GM19043 (cell line): ENCODE measurements at regions not wholly inside any gene's neighbourhood (a gene's known extent, or its start where the extent isn't known, plus 50 kb on each side); places are given as distances from the start of the nearest gene placed in this dataset.
"Not testable (repeated sequence)": the region's sequence is repeated elsewhere in the genome, so short reads cannot be mapped to it uniquely, and the experiment has no call there.

Experiments used
- ATAC-seq: cut with Tn5 transposase; IDR thresholded peaks from one replicate; pipeline ENCODE4 v1.9.1; 2021; ENCODE audit warnings: low read depth; ENCODE audit not compliant: unreplicated experiment

DNA sequence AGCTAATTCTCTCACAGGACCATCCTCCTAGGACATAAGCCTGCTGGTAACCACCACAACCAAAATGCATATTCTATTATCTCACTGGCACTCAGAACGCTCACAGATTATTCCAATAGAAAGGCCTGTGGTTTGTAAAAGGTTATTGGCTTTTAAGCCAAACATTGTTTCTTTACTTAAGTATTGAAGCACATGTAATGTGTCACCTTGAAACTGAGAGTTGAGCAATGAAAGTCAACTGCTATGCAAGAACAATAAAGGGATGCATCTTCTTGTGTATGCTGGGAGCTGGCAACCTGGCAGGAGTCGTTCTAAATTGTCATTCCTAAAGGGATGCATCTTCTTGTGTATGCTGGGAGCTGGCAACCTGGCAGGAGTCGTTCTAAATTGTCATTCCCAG is 298.6 kb upstream of the DNAJC19 start:
- ATAC-seq: no peak

DNA sequence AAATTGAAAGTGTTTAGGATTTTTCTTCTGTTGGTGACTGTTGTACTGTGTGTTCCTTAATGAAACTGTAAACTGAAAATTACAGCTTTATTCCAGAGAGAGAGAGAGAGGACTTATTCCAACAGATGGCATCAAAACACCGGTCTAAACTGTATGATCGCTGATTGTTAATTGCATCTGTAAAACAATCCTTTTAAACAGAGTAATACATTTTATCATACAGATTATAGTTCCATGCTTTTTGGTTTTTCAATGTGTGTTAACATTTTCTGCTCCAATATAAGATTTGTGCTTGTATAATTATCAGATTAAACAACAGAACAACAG is 289.7 kb upstream of the DNAJC19 start:
- no peak for ATAC-seq

DNA sequence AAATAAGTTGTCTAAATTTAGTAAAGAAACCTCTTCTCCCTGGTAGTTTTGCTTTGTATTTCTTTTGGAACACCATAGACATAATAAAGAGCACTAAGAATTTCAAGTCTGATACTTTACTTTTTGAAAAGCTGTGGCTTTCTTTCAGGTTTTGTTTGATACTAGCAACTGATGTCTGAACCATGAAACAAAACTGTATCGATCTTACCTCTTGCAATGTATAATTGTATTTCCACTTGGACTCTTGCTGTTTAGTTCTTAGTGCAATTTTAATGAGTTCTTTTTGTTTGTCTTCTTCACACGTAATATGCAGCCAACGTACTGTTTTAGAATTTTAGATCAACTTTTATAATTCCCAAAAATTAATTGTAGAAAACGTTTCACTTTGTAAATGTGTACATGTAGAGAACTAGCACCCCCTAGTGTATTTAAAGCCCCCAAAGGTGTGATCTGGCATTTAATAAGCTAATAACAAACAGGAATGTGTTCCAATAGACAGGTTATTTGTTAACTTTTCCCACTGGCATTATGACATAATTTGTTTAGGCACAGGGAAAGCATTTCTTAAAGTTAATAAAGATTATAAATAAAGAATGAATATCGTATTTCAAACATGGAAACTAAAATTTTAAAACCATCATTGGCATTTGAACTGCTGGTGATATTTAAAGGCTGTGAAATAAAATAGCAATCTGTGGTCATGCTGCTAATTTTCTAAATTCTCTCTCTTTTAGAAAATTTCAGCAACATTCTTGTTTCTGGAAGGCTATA is 289.1 kb upstream of the DNAJC19 start:
- ATAC-seq: no peak

DNA sequence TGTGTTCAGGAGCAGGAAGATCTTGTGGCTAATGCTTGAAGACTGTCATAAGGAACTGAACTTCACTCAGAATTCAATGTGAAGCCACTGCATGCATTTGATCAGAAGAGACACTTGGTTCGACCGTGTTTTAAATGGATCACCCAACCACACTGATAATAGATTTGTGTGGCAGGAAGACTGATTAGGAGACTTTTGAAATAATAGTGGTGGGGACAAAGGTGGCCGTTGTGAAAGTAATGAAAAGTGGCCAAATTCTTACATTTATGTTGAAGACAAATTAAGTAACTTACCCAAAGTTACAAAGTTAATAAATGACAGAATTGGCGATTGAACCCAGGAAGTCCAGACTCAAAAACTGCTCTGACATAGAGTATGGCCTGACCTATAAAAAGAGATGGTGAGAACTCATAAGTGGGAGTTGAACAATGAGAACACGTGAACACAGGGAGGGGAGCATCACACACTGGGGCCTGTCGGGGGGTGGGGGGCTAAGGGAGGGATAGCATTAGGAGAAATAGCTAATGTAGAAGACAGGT is 286.9 kb upstream of the DNAJC19 start:
- no peak for ATAC-seq

DNA sequence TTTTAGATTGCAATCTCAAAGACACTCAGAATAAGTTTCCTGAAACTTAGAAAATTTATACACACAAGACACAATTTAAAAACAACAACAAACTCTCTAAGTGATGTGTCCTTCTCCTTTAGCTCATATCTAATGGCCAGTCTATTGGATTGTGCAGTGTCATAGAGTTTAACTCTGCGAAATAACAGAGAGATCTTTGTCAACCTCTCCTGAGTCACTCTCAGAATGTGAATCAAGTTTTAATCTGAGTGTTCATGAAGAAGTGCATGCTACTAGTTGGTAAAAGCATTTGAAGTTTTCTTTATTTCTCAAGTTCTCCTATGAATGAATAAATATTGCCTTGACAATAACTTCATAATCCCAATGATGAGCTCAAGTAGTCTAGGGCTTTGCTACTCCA is 284.5 kb upstream of the DNAJC19 start:
- no peak for ATAC-seq

DNA sequence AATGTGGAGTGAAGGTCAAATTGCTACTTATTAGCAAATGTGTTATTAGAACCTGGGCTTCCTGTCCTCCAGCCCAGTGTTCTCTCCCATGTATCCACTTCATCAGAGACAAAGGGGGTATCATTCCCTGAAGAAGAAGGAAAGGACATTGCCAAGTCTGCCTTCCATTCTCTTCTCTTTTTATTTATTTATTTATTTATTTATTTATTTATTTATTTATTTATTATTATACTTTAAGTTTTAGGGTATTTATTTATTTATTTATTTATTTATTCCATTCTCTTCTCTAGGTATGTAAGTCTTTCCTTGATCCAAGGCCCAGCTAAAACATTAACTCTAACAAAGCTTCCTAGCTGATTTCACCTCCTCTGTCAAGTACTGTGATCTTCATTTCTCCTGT is 277.8 kb upstream of the DNAJC19 start:
- no peak for ATAC-seq

DNA sequence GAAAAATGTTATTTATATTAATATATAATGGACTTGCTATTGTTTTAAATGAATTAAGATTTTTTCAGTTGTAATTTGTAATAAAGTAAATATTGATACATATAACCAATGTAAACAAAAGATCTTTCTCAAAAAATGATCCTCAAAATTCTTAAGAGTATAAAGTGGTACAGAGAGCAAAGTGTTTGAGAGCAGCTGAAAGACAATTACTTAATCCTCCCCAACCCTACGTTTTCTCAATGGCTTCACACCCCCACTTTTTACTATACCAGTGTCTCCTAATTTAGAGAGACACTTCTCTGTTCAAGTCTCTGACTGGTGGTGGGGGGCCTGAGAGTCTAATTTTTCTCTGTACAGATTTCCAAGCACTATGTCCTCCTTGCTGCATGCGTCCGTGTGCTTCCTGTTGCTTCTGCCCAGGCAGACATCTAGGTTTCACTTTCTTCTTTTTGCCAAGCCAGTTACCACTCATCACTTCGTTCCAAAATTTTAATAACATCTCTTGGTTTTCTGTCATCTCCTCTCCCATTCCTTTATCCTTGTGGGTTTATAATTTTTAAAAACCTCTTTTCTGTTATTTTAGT is 276.3 kb upstream of the DNAJC19 start:
- peak; percentile 74 for ATAC-seq

DNA sequence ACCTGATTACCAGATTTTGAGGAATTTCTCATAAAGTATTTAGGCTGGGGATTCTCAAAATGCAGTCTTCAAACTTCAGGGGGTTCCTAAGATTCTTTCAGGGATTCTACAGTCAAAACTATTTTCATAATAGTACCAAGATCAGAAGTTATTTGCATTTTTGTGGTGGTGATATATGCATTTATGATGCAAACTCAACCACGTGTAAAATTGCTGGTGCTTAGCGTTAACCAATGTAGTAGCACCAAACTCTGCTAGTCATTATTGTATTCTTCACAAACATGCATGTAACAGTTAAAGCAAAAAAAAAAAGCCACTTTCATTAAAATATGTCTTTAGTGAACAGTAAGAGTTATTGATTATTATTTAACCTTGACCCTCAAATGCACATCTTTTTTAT is 274.9 kb upstream of the DNAJC19 start:
- ATAC-seq: no peak

DNA sequence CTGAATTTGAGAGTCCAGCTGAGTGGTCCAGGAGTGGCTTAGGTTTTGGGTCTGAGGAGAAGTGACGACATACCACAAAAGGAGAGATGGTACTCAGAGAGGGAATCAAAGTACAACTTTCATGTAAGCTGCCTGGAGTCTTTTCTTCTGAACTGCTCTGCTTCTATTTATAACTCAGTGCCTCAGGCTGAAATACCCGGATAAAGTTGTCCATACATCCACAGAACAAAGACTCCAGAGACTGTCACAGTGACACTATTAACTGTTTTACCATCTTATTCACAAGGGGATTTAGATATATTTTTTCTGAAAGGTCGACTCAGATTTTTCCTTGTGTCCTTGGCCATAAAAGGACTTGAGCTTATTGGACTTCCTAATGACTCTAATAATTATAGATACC is 264.3 kb upstream of the DNAJC19 start:
- ATAC-seq: no peak

DNA sequence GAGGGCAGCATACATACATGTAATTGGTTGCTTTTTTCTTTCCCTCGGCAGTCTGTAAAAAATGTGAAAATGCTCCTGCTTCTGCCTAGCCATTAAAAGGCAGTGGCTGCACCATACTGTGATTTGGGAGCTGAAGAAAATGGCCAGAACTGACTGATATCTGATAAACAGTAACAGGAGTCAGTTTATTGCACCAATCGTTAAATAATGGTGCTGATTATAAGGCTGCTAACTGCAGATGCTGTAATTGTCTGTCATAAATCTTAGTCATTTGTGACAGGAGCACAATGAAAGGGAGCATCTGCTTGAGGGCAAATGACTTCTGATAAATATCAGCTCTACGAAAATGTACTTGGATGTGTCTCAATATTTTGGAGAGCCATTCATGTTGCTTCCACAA is 263.1 kb upstream of the DNAJC19 start:
- no peak for ATAC-seq

DNA sequence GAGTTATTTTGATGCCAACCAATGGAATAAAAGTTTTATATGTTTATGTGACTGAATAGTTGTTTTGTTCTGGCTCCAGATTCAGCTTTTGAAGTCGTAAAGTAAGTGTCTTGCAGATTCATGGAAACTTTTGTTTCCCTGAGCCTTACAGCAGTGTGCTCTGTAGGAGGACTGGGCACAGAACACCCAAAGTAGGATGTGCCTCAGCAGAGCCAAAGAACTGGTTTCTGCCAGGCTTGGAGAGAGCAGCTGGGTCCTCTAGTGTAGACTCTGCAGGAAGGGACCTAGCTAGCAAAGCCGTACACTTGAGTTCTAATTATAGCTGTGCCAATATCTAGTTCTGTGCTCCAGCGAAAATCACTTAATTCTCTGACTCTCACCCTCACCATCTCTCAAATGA is 261.2 kb upstream of the DNAJC19 start:
- no peak for ATAC-seq

DNA sequence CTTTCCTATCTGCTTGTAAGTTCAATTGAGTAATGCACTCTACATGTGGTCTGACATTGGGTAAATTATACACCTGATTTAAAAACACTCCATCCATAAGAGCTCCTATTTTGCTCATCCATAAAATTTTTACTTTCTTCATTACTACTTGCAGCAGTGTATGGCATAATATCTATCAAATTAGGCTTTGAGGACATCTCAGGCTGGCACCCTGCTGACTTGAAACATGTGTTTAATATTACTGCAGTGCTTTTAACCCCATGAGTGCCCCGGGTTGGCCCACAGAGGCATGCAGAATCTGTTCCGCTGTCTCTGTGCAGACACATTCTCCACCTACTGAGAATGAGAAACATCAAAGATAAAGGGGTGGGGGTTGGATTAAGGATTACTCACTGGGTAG is 249.9 kb upstream of the DNAJC19 start:
- ATAC-seq: no peak

DNA sequence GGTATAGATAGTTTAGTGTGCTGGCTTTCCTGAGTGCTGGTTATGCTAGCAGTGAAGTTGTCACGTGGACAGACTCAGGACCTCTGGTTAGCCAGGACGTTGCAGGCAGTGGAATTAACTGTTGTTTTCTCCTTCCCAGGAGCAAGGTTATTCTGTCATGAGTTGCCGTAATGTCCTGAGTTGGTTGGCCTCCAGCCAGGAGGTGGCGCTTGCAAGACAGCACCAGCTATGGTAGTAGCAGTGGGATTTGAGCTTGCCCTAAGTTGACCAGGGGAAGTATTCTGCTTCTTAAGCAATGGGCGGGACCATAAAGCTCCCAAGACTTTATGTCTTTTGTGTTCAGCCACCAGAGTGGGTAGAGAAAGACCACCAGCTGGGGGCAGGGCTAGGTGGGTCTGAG is 240.7 kb upstream of the DNAJC19 start:
- no peak for ATAC-seq

DNA sequence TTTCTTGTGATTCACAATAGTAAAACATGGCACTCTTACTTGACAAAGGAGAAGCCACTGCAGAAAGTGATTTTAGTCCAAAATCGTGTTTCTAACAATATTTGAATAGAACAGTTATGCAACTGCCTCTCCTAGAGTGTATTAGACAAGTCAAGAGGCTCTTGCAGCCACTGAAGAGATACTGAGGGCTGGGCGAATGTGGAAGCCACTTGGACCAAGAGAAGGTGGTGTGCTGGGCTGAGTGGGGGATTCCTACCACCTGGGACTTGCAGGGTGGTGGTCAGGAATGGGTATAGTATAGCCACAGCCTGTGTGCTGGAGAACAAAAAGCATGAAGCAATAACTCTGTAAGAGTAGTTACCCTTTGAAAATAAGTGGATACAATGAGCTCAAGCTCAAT is 223.8 kb upstream of the DNAJC19 start:
- no peak for ATAC-seq

DNA sequence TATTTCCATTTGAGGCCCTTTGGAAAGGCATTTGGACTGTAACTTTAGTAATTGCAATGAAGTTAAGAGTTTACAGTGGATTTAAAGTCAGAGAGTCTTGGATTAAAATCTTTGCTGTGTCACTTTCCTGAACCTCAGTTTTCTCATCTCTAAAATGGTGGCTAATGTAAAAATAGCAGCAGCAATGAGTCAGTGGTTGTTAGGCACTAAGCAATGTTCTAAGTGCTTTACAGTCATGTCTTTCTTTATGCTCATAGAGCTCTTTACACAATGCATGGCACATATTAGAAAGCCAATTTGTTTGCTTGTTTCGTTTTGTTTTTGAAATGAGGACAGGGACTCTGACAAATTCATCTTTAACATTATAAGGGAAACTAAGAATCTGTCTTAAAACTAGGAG is 222.7 kb upstream of the DNAJC19 start:
- ATAC-seq: no peak

DNA sequence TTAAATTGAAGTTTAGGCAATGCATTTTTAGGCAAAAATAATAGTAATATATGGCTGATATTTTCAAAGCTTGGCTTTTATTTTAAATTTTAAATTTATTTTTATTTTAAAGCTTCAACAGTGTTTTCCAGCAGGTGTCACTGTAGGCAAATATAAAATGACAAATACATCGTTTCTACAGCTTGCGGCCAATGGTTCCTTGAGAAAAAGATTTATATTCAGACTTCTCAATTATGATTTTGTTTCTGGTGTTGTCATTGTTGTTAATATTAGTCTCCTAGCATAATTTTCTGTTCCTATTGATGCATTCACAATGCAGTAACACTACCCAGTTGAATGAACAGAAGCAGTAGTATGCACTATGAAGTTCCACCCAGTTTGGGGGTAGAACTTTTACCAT is 220.7 kb upstream of the DNAJC19 start:
- ATAC-seq: no peak

DNA sequence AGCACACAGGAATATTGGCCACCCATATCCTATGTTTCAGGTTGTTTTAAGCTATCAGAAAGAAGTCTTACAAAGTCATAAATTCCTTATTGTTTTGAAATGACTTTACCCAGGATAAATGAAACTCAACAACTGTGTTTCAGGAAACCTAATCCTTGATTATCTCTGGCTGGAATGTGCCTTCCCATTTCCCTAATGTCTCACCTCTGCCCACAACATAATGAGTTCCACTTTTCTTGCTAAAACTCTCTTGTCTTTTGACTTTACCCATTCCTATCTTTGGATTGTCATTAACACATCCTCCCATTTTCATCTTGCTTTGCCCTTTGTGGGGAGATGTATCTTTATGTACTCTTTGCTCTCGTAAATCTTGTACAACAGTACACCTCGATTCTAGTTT is 200.0 kb upstream of the DNAJC19 start:
- no peak for ATAC-seq

DNA sequence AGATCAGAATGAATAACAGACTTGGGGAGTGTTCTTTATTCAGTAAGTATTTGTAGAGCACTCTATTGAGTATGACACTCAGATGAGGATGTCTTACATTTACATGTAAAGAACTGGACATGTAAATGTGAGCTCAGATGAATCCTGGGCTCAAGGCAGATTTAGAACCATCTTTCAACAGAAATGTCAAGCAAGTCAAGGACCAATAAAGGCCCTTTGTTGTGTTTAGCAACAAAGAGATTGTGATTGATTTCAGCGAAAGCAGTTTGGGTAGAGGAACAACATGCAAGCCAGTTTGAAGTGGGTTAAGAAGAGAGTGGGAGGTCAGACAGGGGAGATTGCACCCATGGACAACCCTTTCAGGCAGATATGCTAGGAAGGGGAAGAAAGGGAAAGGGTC is 194.2 kb upstream of the DNAJC19 start:
- no peak for ATAC-seq

DNA sequence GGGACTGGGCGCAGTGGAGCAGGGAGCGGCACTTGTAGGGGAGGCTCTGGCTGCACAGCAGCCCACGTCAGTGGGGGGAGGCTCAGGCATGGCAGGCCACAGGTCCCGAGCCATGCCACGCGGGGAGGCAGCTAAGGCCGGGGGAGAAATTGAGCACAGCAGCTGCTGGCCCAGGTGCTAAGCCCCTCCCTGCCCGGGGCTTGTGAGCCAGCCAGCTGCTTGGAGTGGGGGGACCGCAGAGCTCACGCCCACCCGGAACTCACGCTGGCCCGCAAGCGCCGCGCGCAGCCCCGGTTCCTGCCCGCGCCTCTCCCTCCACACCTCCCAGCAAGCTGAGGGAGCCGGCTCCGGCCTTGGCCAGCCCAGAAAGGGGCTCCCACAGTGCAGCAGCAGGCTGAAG is 193.5 kb upstream of the DNAJC19 start:
- ATAC-seq: not testable (repeated sequence)

DNA sequence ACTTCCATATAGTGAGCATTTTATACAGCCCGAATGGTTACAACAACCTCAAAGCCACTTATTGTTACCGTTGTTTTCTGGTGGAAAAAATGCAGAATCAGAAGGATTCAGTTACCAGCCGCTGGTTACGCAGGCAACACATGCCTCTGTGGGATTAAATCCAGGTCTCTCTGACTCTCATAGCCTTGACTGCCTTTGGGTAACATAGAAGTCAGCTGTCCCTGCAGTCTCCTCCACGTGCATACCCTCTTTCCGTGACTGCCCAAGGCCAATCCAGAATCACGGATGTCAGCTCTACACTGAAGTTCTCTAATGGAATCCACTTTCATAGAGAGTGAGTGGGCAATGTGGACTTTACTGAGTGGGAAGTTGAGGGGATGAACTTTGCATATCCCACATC is 189.5 kb upstream of the DNAJC19 start:
- ATAC-seq: no peak

DNA sequence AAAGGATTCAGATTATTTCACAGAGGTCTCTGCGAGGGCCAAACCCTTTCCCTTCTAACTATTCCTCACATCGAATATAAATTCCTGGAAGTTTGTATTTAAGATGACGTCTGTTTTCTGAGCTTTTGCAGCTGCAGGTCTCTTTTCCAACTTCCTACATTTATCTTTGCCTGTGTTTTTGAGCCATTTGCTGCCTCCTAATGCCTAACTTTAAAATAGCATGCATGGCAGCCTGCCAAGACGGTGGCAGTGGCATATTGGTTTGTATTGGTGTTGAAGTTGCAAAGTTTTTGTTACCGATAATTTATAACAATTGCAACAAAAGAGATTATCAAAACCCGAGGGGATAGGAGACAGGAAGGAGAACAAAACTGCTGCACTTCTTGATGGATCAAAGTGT is 187.1 kb upstream of the DNAJC19 start:
- no peak for ATAC-seq

DNA sequence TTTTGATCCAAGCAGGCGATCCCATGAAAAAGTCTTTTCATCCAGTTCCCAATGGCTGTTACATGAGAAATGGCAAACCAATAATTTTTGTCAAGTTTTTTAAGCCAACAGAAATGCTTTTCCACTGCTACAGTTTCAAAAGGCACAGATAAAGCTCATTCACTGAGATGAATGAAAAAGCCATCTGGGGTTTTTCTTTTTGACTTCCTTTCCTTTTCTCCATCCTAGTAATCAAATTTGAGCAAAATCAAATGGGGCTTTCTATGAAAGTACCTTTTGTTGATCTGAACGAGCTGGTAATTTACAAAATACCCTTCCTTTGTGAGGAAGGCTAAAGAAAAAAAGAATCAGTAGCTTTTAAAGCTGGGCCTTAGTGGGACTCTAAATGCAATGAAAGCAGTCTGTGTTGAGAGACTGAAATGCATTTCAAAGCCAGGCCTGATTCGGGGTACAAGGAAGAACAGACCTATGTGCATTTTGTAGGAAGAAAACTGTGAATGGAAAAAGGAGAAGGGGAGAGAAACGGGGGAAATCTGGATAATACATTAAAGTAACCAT is 185.2 kb upstream of the DNAJC19 start:
- ATAC-seq: no peak
